ENCODE measurements at regions not wholly inside any gene's neighbourhood (a gene's known extent, or its start where the extent isn't known, plus 50 kb on each side); places are given as distances from the start of the nearest gene placed in this dataset.

DNA sequence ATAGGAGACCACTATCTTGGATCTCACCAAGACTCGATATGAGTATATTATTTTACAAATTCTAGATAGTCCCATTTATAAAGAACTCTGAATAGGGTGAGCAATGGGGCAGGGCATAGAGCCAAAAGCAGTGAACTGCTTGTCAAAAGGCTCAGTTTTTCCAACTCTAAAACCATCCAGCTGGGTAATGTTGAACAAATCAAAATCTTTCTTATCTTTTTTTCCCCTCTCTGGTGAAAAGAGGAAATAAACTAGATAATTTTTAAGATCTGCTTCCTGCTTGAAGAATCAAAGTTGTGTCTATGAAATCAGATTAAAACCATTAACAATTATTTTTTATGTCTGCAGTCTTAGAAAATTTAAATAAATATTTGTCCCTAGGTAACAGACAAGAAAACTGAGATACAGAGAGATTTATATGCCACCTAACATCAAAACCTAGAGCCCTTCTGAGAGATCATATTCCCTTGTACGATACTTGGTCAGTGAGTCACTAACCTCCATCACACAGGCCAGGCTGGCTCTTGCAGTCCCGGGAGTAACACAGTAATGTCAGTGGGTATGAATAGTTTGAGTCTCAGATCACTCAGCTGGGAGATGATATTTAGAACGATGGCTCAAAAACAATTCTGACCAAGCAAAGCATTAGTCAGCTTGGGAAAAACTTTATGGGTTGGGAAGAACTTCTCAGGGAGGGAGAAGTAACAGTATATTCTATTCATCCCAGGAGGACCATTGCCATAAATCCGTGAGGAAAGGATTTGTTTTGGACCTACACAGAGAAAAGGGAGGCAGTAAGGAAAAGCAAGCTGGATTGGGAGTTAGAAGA is 178.8 kb downstream of the REEP3 start:
- TF ChIP-seq, protein P1, sequence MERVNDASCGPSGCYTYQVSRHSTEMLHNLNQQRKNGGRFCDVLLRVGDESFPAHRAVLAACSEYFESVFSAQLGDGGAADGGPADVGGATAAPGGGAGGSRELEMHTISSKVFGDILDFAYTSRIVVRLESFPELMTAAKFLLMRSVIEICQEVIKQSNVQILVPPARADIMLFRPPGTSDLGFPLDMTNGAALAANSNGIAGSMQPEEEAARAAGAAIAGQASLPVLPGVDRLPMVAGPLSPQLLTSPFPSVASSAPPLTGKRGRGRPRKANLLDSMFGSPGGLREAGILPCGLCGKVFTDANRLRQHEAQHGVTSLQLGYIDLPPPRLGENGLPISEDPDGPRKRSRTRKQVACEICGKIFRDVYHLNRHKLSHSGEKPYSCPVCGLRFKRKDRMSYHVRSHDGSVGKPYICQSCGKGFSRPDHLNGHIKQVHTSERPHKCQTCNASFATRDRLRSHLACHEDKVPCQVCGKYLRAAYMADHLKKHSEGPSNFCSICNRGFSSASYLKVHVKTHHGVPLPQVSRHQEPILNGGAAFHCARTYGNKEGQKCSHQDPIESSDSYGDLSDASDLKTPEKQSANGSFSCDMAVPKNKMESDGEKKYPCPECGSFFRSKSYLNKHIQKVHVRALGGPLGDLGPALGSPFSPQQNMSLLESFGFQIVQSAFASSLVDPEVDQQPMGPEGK (CRISPR knock-in tag; IDR thresholded peaks at IDR 0.05; ENCODE audit: borderline replicate concordance), result 0 out of 2 replicates have a peak, but pooled peaks have one; percentile 5
- TF ChIP-seq SNAI2 (CRISPR knock-in tag; IDR thresholded peaks at IDR 0.05) (peak; percentile 53; the same call in 1 of the 2 replicates), ZC3H10 (CRISPR knock-in tag; IDR thresholded peaks at IDR 0.05) (peak; percentile 48; the same call in 1 of the 2 replicates), ZNF70 (CRISPR knock-in tag; IDR thresholded peaks at IDR 0.05) (no peak), TOX (CRISPR knock-in tag; IDR thresholded peaks at IDR 0.05; ENCODE audit: borderline replicate concordance) (no peak), ZFP3 (CRISPR knock-in tag; IDR thresholded peaks at IDR 0.05) (no peak), ZNF565 (CRISPR knock-in tag; conservative IDR thresholded peaks at IDR 0.05; ENCODE audit: low read depth) (no peak), ISL1 (CRISPR knock-in tag; IDR thresholded peaks at IDR 0.05) (peak; percentile 69)
- TF ChIP-seq, protein P2, sequence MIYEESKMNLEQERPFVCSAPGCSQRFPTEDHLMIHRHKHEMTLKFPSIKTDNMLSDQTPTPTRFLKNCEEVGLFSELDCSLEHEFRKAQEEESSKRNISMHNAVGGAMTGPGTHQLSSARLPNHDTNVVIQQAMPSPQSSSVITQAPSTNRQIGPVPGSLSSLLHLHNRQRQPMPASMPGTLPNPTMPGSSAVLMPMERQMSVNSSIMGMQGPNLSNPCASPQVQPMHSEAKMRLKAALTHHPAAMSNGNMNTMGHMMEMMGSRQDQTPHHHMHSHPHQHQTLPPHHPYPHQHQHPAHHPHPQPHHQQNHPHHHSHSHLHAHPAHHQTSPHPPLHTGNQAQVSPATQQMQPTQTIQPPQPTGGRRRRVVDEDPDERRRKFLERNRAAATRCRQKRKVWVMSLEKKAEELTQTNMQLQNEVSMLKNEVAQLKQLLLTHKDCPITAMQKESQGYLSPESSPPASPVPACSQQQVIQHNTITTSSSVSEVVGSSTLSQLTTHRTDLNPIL (CRISPR knock-in tag; IDR thresholded peaks at IDR 0.05; ENCODE audit: low read depth), result no peak
- ATAC-seq, result peak; percentile 99

GRCh38 chr10:63700631-63701156 is 179.5 kb downstream of the REEP3 start:
- ATAC-seq, result peak; percentile 41
- TF ChIP-seq TOX (CRISPR knock-in tag; IDR thresholded peaks at IDR 0.05; ENCODE audit: borderline replicate concordance), result no peak
- TF ChIP-seq ZNF70 (CRISPR knock-in tag; IDR thresholded peaks at IDR 0.05), result peak; percentile 37; the same call in 1 of the 2 replicates
- TF ChIP-seq SNAI2 (CRISPR knock-in tag; IDR thresholded peaks at IDR 0.05), result no peak
- TF ChIP-seq ISL1 (CRISPR knock-in tag; IDR thresholded peaks at IDR 0.05), result 0 out of 2 replicates have a peak, but pooled peaks have one; percentile 11
- TF ChIP-seq, protein P3, sequence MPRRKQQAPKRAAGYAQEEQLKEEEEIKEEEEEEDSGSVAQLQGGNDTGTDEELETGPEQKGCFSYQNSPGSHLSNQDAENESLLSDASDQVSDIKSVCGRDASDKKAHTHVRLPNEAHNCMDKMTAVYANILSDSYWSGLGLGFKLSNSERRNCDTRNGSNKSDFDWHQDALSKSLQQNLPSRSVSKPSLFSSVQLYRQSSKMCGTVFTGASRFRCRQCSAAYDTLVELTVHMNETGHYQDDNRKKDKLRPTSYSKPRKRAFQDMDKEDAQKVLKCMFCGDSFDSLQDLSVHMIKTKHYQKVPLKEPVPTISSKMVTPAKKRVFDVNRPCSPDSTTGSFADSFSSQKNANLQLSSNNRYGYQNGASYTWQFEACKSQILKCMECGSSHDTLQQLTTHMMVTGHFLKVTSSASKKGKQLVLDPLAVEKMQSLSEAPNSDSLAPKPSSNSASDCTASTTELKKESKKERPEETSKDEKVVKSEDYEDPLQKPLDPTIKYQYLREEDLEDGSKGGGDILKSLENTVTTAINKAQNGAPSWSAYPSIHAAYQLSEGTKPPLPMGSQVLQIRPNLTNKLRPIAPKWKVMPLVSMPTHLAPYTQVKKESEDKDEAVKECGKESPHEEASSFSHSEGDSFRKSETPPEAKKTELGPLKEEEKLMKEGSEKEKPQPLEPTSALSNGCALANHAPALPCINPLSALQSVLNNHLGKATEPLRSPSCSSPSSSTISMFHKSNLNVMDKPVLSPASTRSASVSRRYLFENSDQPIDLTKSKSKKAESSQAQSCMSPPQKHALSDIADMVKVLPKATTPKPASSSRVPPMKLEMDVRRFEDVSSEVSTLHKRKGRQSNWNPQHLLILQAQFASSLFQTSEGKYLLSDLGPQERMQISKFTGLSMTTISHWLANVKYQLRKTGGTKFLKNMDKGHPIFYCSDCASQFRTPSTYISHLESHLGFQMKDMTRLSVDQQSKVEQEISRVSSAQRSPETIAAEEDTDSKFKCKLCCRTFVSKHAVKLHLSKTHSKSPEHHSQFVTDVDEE (CRISPR knock-in tag; IDR thresholded peaks at IDR 0.05), result no peak

- no peak for ATAC-seq
- TF ChIP-seq, protein P1 (CRISPR knock-in tag; IDR thresholded peaks at IDR 0.05; ENCODE audit: borderline replicate concordance), result no peak
- TF ChIP-seq RARB (CRISPR knock-in tag; IDR thresholded peaks at IDR 0.05) (no peak), POU6F1 (CRISPR knock-in tag; IDR thresholded peaks at IDR 0.05; ENCODE audit: borderline replicate concordance, low read depth) (no peak), ZFP30 (CRISPR knock-in tag; IDR thresholded peaks at IDR 0.05) (no peak), GLIS3 (CRISPR knock-in tag; IDR thresholded peaks at IDR 0.05) (no peak), ZNF8 (CRISPR knock-in tag; IDR thresholded peaks at IDR 0.05) (no peak), CSDC2 (CRISPR knock-in tag; IDR thresholded peaks at IDR 0.05) (no peak), ESRRG (CRISPR knock-in tag; IDR thresholded peaks at IDR 0.05) (no peak)
Measured at GRCh38 chr10:63702092-63702491, 180.9 kb downstream of the REEP3 start.
